CD4-positive, alpha-beta T cell treated with Interleukin-15 for 4 hours (primary cell): ENCODE measurements at regions not wholly inside any gene's neighbourhood (a gene's known extent, or its start where the extent isn't known, plus 50 kb on each side); places are given as distances from the start of the nearest gene placed in this dataset.
A peak's percentile ranks its signal among the peaks of the same experiment; 100 is the strongest.
"Not testable (repeated sequence)": the region's sequence is repeated elsewhere in the genome, so short reads cannot be mapped to it uniquely, and the experiment has no call there.

Experiments
- DNase-seq: peaks from one replicate; pipeline ENCODE4 v3.0.0-alpha.2; 2020; ENCODE audit warnings: low spot score

- no peak for DNase-seq
These were observed 87.5 kb upstream of the COPS8 start for GRCh38 chr2:236998236-236998635.

- DNase-seq = no peak
These were observed 86.9 kb upstream of the COPS8 start for GRCh38 chr2:236998758-236999157.

- no peak for DNase-seq
These were observed 85.2 kb upstream of the COPS8 start for GRCh38 chr2:237000481-237000880.

- not testable (repeated sequence) for DNase-seq
These were observed 80.3 kb upstream of the COPS8 start for GRCh38 chr2:237005341-237005740.

- no peak for DNase-seq
These were observed 74.4 kb upstream of the COPS8 start for GRCh38 chr2:237011206-237011795.

- DNase-seq = no peak
These were observed 73.7 kb upstream of the COPS8 start for GRCh38 chr2:237012004-237012403.

GRCh38 chr2:237012577-237013267, 73.0 kb upstream of the COPS8 start:
- DNase-seq = no peak

- DNase-seq = no peak
These were observed 69.4 kb upstream of the COPS8 start for GRCh38 chr2:237016121-237016915.

- no peak for DNase-seq
These were observed 65.6 kb upstream of the COPS8 start for GRCh38 chr2:237020090-237020489.

GRCh38 chr2:237022533-237022932, 63.2 kb upstream of the COPS8 start:
- DNase-seq = no peak

GRCh38 chr2:237024255-237024654, 61.4 kb upstream of the COPS8 start:
- no peak for DNase-seq

- no peak for DNase-seq
These were observed 60.4 kb upstream of the COPS8 start for GRCh38 chr2:237025090-237025865.

GRCh38 chr2:237026981-237027711, 58.5 kb upstream of the COPS8 start:
- DNase-seq = peak; percentile 25

- no peak for DNase-seq
These were observed 58.0 kb upstream of the COPS8 start for GRCh38 chr2:237027712-237028029.

GRCh38 chr2:237030382-237030781, 55.3 kb upstream of the COPS8 start:
- DNase-seq = no peak

- no peak for DNase-seq
These were observed 52.1 kb upstream of the COPS8 start for GRCh38 chr2:237033536-237034060.

GRCh38 chr2:237035781-237036475, 49.8 kb upstream of the COPS8 start:
- DNase-seq = no peak
